Activated CD4-positive, alpha-beta T cell treated with anti-CD3 and anti-CD28 coated beads, Interleukin-2, amount 10 ng/mL, durations not matched to agents 7 days and 5 days (primary cell): ENCODE measurements at regions not wholly inside any gene's neighbourhood (a gene's known extent, or its start where the extent isn't known, plus 50 kb on each side); places are given as distances from the start of the nearest gene placed in this dataset.
"Not testable (repeated sequence)": the region's sequence is repeated elsewhere in the genome, so short reads cannot be mapped to it uniquely, and the experiment has no call there.

Experiments
- CTCF ChIA-PET: fragments of 350-600 bp; sonication (Branson Sonifier 250); formaldehyde crosslinking; loops from one replicate; lab custom pipeline; 2021; ENCODE audit warnings: antibody characterized with exemption; lab: Charles Lee
- POLR2A ChIA-PET: fragments of 350-600 bp; sonication (Branson Sonifier 250); formaldehyde crosslinking; loops from one replicate; lab custom pipeline; 2021; ENCODE audit warnings: antibody characterized with exemption; lab: Charles Lee
- DNase-seq: peaks from one replicate; pipeline ENCODE4 v3.0.0-alpha.2; 2020
- H3K27ac Mint-ChIP-seq: one replicate; pipeline ENCODE4 v1.8.0; 2021; ENCODE audit warnings: mild to moderate bottlenecking, moderate library complexity, mixed read lengths
- H3K27me3 Mint-ChIP-seq: one replicate; pipeline ENCODE4 v1.8.0; 2021; ENCODE audit warnings: mixed read lengths
- H3K36me3 Mint-ChIP-seq: one replicate; pipeline ENCODE4 v1.8.0; 2021; ENCODE audit warnings: low read depth, mixed read lengths
- H3K4me1 Mint-ChIP-seq: one replicate; pipeline ENCODE4 v1.8.0; 2021; ENCODE audit warnings: mixed read lengths
- H3K4me3 Mint-ChIP-seq: one replicate; pipeline ENCODE4 v1.8.0; 2021; ENCODE audit warnings: mild to moderate bottlenecking, moderate library complexity, mixed read lengths
- H3K9me3 Mint-ChIP-seq: one replicate; pipeline ENCODE4 v1.8.0; 2021; ENCODE audit warnings: mixed read lengths

DNA sequence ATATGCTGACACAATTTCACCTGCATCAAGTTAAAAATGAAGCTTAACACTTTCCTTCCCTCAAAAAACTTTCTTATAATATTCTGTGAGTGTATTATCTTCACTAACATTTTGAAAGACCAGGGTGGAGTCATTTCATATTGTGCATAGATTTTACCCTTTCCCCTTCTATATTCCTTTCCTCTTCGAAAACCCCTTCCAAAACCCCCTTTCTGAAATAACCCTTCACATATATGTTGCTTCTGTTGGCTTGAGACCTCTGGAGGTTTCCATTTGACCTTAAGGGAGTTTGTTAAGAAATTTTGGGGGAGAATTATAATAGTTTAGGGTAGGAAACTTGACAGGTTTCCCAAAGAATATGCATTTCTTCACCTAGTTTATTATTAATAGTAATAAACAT is 489.6 kb upstream of the MIR17HG start:
- Mint-ChIP-seq H3K27ac (no peak overlapping the region), H3K4me1 (no peaks in the 10 kb centered on the region), H3K27me3 (no peaks in the 10 kb centered on the region), H3K4me3 (no peak overlapping the region), H3K36me3 (no peaks in the 10 kb centered on the region), H3K9me3 (no peaks in the 10 kb centered on the region)
- DNase-seq = no peak
- ChIA-PET CTCF (no interaction called here), POLR2A (no interaction called here)

DNA sequence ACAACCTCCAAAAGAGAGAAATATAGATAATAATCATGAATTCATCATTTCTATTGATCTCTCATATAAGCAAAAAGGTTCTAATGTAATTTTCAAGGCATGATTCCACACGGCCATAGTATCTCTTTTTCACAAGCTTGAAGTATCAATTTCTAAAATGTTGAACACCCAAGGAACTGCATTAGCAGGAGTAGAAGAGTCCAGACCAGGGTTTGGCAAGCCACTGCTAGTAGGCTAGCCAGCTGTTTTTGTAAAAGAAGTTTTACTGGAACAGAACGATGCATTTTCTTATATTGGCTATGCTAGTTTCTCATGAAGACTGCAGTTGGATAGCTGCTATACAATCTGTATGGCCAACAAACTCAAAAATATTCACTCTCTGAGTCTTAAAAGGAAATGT is 481.5 kb upstream of the MIR17HG start:
- CTCF ChIA-PET = no interaction called here
- Mint-ChIP-seq H3K36me3 (no peaks in the 10 kb centered on the region), H3K4me1 (peaks cover 3% of the 10 kb centered on the region), H3K9me3 (no peaks in the 10 kb centered on the region), H3K4me3 (no peak overlapping the region), H3K27ac (no peak overlapping the region), H3K27me3 (no peaks in the 10 kb centered on the region)
- DNase-seq = no peak
- POLR2A ChIA-PET = no interaction called here

DNA sequence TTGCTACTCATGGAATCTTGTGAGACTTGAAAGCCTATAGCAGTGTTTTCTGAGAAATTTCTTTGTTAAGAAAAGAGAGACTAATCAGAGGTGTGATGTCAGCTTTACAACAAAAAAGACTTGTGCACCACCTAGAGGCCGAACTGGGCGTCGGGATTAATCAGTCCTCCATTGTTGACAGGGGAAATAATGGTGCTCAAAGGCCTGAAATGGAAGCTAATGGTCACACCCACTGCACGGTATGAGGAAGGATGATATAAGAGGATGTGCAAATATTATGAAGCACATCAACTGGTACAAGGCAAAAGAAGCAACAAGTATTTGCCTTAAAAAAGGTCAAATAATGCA is 480.2 kb upstream of the MIR17HG start:
- ChIA-PET CTCF (no interaction called here), POLR2A (no interaction called here)
- no peaks in the 10 kb centered on the region for H3K9me3 Mint-ChIP-seq
- peaks cover 3% of the 10 kb centered on the region for H3K4me1 Mint-ChIP-seq
- peak; percentile 39 for DNase-seq
- H3K27ac Mint-ChIP-seq = no peak overlapping the region
- H3K27me3 Mint-ChIP-seq = no peaks in the 10 kb centered on the region
- no peak overlapping the region for H3K4me3 Mint-ChIP-seq
- H3K36me3 Mint-ChIP-seq = no peaks in the 10 kb centered on the region

DNA sequence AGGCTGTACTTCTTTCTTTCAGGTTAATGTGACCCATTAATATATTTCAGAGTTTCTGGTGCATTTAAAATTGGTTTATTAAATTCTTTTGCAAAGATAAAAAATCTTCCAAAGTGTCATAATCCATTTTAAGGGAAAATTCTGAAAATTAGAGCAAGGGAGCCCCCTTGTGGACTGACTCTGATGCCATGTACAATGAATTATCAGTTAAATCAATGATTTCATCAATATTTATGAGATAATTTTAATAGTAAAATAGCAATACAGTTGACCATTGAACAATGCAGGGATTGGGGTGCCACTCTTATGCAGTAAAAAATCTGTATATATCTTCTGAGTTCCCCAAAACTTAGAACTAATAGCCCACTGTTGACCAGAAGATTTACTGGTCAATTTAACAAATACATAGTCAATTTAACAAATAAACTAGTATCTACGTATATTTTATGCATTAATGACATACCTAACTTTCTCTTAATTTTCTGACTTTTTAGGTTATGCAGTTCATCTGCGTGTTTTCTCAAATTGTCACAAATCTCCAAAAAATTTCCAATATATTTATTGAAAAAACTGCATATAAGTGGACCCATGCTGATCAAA is 479.1 kb upstream of the MIR17HG start:
- DNase-seq = peak; percentile 7
- ChIA-PET POLR2A (no interaction called here), CTCF (no interaction called here)
- Mint-ChIP-seq H3K36me3 (no peaks in the 10 kb centered on the region), H3K27ac (no peak overlapping the region), H3K27me3 (no peaks in the 10 kb centered on the region), H3K4me1 (peaks cover 3% of the 10 kb centered on the region), H3K9me3 (no peaks in the 10 kb centered on the region), H3K4me3 (no peak overlapping the region)

DNA sequence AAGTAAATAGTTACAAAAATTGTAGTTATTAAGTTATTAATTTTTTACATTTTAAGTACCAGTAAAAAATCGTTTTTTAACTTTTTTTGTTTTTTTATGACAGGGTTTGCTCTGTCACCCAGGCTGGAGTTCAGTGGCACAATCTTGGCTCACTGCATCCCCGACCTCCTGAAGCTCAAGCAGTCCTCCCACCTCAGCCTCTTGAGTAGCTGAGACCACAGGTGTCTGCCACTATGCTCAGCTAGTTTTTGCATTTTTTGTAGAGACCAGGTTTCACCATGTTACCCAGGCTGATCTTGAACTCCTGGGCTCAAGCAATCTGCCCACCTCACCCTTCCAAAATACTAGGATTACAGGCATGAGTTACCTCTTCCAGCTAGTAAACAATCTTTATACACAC is 477.9 kb upstream of the MIR17HG start:
- POLR2A ChIA-PET = no interaction called here
- Mint-ChIP-seq H3K36me3 (no peaks in the 10 kb centered on the region), H3K9me3 (no peaks in the 10 kb centered on the region), H3K27ac (no peak overlapping the region), H3K4me3 (no peak overlapping the region), H3K4me1 (peaks cover 3% of the 10 kb centered on the region), H3K27me3 (no peaks in the 10 kb centered on the region)
- DNase-seq = no peak
- CTCF ChIA-PET = no interaction called here

DNA sequence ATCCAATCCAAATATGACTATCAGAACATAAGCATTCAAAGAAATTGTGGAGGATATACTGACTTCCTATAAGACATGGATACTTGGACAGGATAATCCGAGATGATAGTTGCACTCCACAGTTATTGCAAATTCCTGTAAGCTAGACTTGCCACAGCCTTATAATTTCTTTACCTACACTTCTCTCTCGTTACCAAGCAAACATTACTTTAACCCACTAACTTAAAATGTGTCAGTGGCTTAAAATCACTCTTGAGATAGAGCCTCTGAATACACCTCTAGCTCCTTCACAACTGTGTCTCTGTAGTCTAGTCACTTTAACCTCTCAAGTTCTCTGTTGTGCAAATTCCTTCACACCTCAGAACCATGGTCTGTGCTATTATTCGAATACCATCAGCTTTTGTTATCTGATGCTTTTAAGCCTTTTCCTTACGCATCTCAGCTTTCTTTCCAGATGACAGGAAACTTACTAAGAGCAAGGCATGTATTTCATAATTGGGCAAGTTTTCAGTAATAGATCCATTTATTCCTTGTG is 474.9 kb upstream of the MIR17HG start:
- no peak overlapping the region for H3K4me3 Mint-ChIP-seq
- no peaks in the 10 kb centered on the region for H3K27me3 Mint-ChIP-seq
- H3K27ac Mint-ChIP-seq = no peak overlapping the region
- no peaks in the 10 kb centered on the region for H3K9me3 Mint-ChIP-seq
- no peaks in the 10 kb centered on the region for H3K36me3 Mint-ChIP-seq
- ChIA-PET CTCF (no interaction called here), POLR2A (no interaction called here)
- H3K4me1 Mint-ChIP-seq = no peaks in the 10 kb centered on the region
- DNase-seq = no peak

DNA sequence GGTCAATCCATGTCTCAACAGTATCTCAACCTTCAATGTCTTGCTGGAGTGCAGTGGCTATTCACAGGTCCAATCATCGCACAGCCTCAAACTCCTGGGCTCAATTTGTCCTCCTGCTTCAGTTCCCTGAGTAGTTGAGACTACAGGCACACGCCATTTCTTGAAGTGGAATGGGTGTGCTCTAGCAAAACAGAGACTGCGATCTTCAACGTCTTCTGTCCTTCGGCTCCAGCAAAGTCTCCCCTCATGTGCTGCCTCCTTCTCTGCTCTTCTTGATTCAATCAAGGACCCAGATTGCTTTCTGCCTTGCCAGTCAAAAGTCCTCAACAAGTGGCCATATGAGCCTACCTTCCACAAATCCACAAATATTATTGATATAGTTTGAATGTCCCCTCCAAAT is 466.7 kb upstream of the MIR17HG start:
- no peaks in the 10 kb centered on the region for H3K4me1 Mint-ChIP-seq
- POLR2A ChIA-PET = no interaction called here
- DNase-seq = no peak
- H3K4me3 Mint-ChIP-seq = no peak overlapping the region
- H3K36me3 Mint-ChIP-seq = no peaks in the 10 kb centered on the region
- H3K27me3 Mint-ChIP-seq = no peaks in the 10 kb centered on the region
- no peaks in the 10 kb centered on the region for H3K9me3 Mint-ChIP-seq
- H3K27ac Mint-ChIP-seq = no peak overlapping the region
- CTCF ChIA-PET = no interaction called here

DNA sequence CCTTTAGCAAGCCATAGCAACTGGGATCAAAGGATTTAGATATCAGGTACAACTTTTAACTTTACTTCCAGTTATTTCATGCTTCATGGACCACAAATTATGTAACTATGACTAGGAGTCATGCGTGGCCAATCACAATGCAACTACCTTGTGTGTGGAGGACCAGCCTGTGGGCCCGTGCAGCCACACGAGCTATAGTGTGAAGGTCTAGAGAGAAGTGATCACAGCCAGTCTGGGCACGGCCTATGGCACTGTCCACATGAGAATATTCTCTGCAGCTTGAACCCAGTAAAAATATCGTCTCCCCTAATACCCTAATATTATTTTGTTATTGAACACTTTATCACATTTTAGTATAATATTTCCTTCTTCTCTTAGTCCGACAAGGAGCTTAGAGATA is 464.9 kb upstream of the MIR17HG start:
- POLR2A ChIA-PET = no interaction called here

DNA sequence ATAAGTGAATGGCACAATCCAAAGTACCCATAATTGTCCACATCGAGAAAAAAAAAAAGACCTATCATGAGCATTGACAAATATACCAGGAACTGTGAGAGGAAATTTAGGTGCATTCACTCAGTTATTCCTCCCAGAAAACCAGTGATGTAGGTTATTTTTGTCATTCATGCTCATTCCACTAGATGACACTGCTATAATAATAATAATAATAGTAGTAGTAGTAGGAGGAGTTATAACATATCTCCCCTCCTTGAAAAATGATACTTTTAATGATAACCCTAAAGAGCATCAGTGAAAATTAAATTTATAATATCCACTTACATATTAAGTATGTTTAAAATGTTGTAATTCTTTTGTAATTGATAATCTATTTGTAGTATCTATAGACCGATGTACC is 463.9 kb upstream of the MIR17HG start:
- DNase-seq = no peak
- no peaks in the 10 kb centered on the region for H3K36me3 Mint-ChIP-seq
- POLR2A ChIA-PET = no interaction called here
- CTCF ChIA-PET = no interaction called here
- H3K4me3 Mint-ChIP-seq = no peak overlapping the region
- no peaks in the 10 kb centered on the region for H3K4me1 Mint-ChIP-seq
- no peaks in the 10 kb centered on the region for H3K27me3 Mint-ChIP-seq
- H3K27ac Mint-ChIP-seq = no peak overlapping the region
- no peaks in the 10 kb centered on the region for H3K9me3 Mint-ChIP-seq

More for the DNA sequence above, 464.9 kb upstream of the MIR17HG start:
- H3K9me3 Mint-ChIP-seq = no peaks in the 10 kb centered on the region
- no peak overlapping the region for H3K4me3 Mint-ChIP-seq
- H3K36me3 Mint-ChIP-seq = no peaks in the 10 kb centered on the region
- CTCF ChIA-PET = no interaction called here
- no peaks in the 10 kb centered on the region for H3K27me3 Mint-ChIP-seq
- no peak for DNase-seq
- no peak overlapping the region for H3K27ac Mint-ChIP-seq
- H3K4me1 Mint-ChIP-seq = no peaks in the 10 kb centered on the region

DNA sequence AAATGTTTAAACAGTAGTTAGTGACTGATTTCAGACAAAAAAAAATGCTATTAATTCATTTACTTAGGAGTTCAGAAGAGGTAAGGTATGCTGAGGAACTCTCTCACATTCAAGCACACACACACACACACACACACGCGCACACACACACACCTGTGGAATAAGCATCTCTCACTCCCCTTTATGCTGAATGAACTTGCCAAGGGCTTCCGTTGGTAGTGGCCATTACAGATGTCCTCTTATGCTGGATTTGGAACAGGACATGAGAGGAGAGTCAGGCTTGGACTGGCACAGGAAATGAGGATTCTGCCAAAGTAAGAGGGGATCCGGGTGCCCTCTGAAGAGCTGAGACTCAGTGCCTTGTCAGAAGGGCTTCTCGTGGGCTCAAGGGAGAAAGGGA is 463.4 kb upstream of the MIR17HG start:
- Mint-ChIP-seq H3K27ac (no peak overlapping the region), H3K27me3 (no peaks in the 10 kb centered on the region), H3K36me3 (no peaks in the 10 kb centered on the region), H3K4me1 (no peaks in the 10 kb centered on the region), H3K4me3 (no peak overlapping the region), H3K9me3 (no peaks in the 10 kb centered on the region)
- DNase-seq = no peak
- ChIA-PET CTCF (no interaction called here), POLR2A (no interaction called here)

DNA sequence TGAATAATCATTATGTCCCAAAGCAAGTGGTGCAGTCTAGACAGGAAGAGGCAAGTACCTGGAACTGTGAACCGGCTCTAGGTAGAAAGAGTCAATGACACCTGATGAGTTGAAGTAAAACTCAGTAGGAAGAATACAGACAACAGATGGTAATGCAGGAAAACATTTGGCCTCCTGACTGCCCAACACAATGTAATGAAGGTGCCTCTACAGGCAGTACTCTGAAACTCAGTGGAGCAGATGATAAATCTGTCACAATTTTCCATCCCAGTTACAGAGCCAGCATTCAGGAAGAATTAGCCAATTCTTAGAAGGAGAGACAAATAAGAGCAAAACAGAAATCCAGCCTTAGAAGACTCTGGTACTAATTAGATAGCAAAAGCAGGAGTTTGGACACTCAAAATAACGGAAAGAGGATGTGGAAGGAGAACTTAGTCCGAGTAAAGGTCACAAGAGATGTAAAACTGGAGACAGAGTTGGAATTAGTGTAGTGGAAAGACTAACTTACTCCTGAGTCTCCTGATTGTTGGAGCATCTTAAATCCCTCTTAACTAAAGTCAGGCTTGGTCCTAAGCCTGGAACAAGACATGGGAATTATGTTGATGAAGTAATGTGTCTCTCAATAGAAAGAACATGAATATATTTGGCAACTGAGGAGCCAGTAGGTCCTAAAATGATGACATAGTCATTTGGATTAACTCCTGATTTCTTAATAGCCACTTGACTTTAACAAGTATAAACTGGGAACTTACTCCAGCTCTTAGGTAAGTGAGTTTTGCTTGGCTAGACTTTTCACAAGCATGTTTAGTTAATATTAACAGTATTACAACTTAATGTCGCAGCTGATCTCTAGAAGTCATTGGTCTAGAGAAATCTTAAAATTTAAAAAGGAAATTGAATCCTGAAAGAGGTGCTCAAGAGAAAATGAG is 457.3 kb upstream of the MIR17HG start:
- H3K36me3 Mint-ChIP-seq = no peaks in the 10 kb centered on the region
- ChIA-PET CTCF (no interaction called here), POLR2A (no interaction called here)
- no peaks in the 10 kb centered on the region for H3K9me3 Mint-ChIP-seq
- no peaks in the 10 kb centered on the region for H3K27me3 Mint-ChIP-seq
- H3K4me1 Mint-ChIP-seq = no peaks in the 10 kb centered on the region
- no peak for DNase-seq
- H3K27ac Mint-ChIP-seq = no peak overlapping the region
- H3K4me3 Mint-ChIP-seq = no peak overlapping the region

DNA sequence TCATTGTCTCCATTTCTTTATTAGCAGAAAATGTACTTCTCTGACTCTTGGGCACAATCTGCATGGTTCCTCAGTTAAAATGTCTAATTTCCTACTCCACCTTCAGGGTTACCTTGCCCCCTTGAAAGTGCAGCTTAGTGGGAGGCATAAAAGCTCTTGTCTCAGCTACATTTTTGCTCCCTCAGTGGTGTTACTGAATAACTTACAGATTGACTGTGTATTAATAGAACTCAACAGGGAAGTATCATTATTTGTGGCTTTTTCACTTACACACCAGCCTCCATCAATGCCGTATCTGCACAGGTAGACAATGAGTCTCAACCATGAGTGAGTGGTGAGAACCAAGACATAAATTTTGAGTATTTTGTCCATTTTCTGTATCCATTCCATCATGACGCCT is 456.2 kb upstream of the MIR17HG start:
- DNase-seq = no peak
- ChIA-PET CTCF (no interaction called here), POLR2A (no interaction called here)
- Mint-ChIP-seq H3K27me3 (no peaks in the 10 kb centered on the region), H3K36me3 (no peaks in the 10 kb centered on the region), H3K4me1 (no peaks in the 10 kb centered on the region), H3K9me3 (no peaks in the 10 kb centered on the region), H3K4me3 (no peak overlapping the region), H3K27ac (no peak overlapping the region)

DNA sequence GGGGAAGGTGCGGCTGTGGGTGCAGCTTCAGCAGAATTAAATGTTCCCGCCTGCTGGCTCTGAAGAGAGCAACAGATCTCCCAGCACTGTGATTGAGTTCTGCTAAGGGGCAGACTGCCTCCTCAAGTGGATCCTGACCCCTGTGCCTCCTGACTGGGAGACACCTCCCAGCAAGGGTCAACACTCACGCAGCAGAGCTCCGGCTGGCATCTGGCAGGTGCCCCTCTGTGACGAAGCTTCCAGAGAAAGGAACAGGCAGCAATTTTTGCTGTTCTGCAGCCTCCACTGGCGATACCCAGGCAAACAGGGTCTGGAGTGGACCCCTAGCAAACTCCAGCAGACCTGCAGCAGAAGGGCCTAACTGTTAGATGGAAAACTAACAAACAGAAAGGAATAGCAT is 454.3 kb upstream of the MIR17HG start:
- H3K4me1 Mint-ChIP-seq, H3K36me3 Mint-ChIP-seq, H3K27ac Mint-ChIP-seq, H3K4me3 Mint-ChIP-seq, H3K9me3 Mint-ChIP-seq, POLR2A ChIA-PET, CTCF ChIA-PET, H3K27me3 Mint-ChIP-seq, DNase-seq: not testable (repeated sequence)
